GM10266 (cell line): ENCODE measurements at regions not wholly inside any gene's neighbourhood (a gene's known extent, or its start where the extent isn't known, plus 50 kb on each side); places are given as distances from the start of the nearest gene placed in this dataset.
A peak's percentile ranks its signal among the peaks of the same experiment; 100 is the strongest.

Experiments
- DNase-seq: peaks from one replicate; pipeline ENCODE4 v3.0.0; 2012; ENCODE audit errors: extremely low spot score
- CTCF ChIP-seq: IDR thresholded peaks from 2 replicates; pipeline ENCODE4 v1.5.1; 2012; ENCODE audit warnings: mild to moderate bottlenecking, low read depth; ENCODE audit not compliant: control insufficient read depth, insufficient read depth; ENCODE audit errors: missing control alignments

GRCh38 chr18:24600076-24600654, 139.7 kb downstream of the HRH4 start:
- TF ChIP-seq CTCF: peak; percentile 32
- peak; percentile 23 for DNase-seq

GRCh38 chr18:24601585-24601984, 141.1 kb downstream of the HRH4 start:
- no peak for DNase-seq
- no peak for TF ChIP-seq CTCF

GRCh38 chr18:24602201-24602600, 141.8 kb downstream of the HRH4 start:
- no peak for TF ChIP-seq CTCF
- DNase-seq: no peak

GRCh38 chr18:24603151-24603550, 142.7 kb downstream of the HRH4 start:
- DNase-seq: no peak
- TF ChIP-seq CTCF: no peak

- no peak for TF ChIP-seq CTCF
- DNase-seq: no peak
These were observed 145.0 kb downstream of the HRH4 start for GRCh38 chr18:24605444-24605843.

GRCh38 chr18:24609254-24609653, 148.8 kb downstream of the HRH4 start:
- DNase-seq: no peak
- TF ChIP-seq CTCF: no peak

- DNase-seq: no peak
These were observed 150.6 kb downstream of the HRH4 start for GRCh38 chr18:24611075-24611474.

More at GRCh38 chr18:24611075-24611474, 150.6 kb downstream of the HRH4 start:
- no peak for TF ChIP-seq CTCF
